K562 (cell line): ENCODE measurements at regions not wholly inside any gene's neighbourhood (a gene's known extent, or its start where the extent isn't known, plus 50 kb on each side); places are given as distances from the start of the nearest gene placed in this dataset.

ENCODE experiments used
- FOSL1 ChIP-seq: fragments of 200-800 bp; sonication (Bioruptor generic); conservative IDR thresholded peaks from 2 replicates; pipeline ENCODE4 v1.6.1; 2016; ENCODE audit warnings: missing genetic modification characterization, missing compliant biosample characterization
- HCFC1 ChIP-seq: IDR thresholded peaks from 2 replicates; pipeline ENCODE4 v1.6.1; 2012; ENCODE audit warnings: low read depth, low read length, improper control_type of control experiment
- MAZ ChIP-seq, 2 experiments: fragments of 450-650 bp in 1 of 2; sonication (generic) in 1 of 2; formaldehyde crosslinking; IDR thresholded peaks in 1 of 2; conservative IDR thresholded peaks in 1 of 2; 2 replicates each; pipeline versions ENCODE4 v1.4.0 to v1.5.0; 2020; ENCODE audit warnings: mild to moderate bottlenecking in 1 of 2, missing genetic modification reagents in 1 of 2
- MYBL2 ChIP-seq, 2 experiments: fragments of 450-650 bp in 1 of 2; sonication (generic) in 1 of 2; formaldehyde crosslinking in 1 of 2; IDR thresholded peaks; 2 replicates each; pipeline versions ENCODE4 v1.6.1 to v1.8.1; 2017 to 2022; ENCODE audit warnings: borderline replicate concordance in 1 of 2, inconsistent platforms in 1 of 2, low read depth in 1 of 2, mild to moderate bottlenecking in 1 of 2, missing genetic modification reagents in 1 of 2, moderate library complexity in 1 of 2
- NONO ChIP-seq, 2 experiments: fragments of 200-400 bp in 1 of 2; fragments of 450-650 bp in 1 of 2; formaldehyde crosslinking in 1 of 2; IDR thresholded peaks; 2 replicates each; pipeline ENCODE4 v1.6.1; 2017; ENCODE audit warnings: low read depth in 2 of 2, mild to moderate bottlenecking in 2 of 2, moderate library complexity in 2 of 2, low read length in 1 of 2
- SLC30A9 ChIP-seq: fragments of 250-450 bp; sonication (Bioruptor Pico); IDR thresholded peaks from 2 replicates; pipeline ENCODE4 v1.8.0; 2022; ENCODE audit warnings: mild to moderate bottlenecking, moderate library complexity
- TEAD4 ChIP-seq, 2 experiments: sonication (generic) in 1 of 2; formaldehyde crosslinking in 1 of 2; IDR thresholded peaks; 2 replicates each; pipeline versions ENCODE4 v1.6.1 to v1.8.0; 2012 to 2022; ENCODE audit warnings: borderline replicate concordance in 1 of 2, inconsistent platforms in 1 of 2, low read length in 1 of 2, mild to moderate bottlenecking in 1 of 2, missing genetic modification reagents in 1 of 2
- ZBTB43 ChIP-seq: sonication (generic); formaldehyde crosslinking; IDR thresholded peaks from 2 replicates; pipeline ENCODE4 v1.8.0; 2023; ENCODE audit warnings: mild to moderate bottlenecking, missing genetic modification reagents
- ZNF217 ChIP-seq: sonication (generic); formaldehyde crosslinking; IDR thresholded peaks from 2 replicates; pipeline ENCODE4 v1.8.0; 2022; ENCODE audit warnings: mild to moderate bottlenecking, missing genetic modification reagents
- TF ChIP-seq, protein P1 (sequence below): fragments of 450-650 bp; IDR thresholded peaks from 2 replicates; pipeline ENCODE4 v1.6.1; 2016; ENCODE audit warnings: low read depth
- TF ChIP-seq, protein P2 (sequence below): fragments of 450-650 bp; IDR thresholded peaks from 2 replicates; pipeline ENCODE4 v1.7.1; 2018; ENCODE audit warnings: mild to moderate bottlenecking, low read depth; ENCODE audit not compliant: partially characterized antibody
- TF ChIP-seq, protein P3 (sequence below), 2 experiments: IDR thresholded peaks; 2 replicates each; pipeline ENCODE4 v1.6.1; 2012; ENCODE audit warnings: improper control_type of control experiment in 2 of 2, low read depth in 2 of 2, low read length in 2 of 2, borderline replicate concordance in 1 of 2
- TF ChIP-seq, protein P4 (sequence below), 3 experiments: IDR thresholded peaks in 2 of 3; conservative IDR thresholded peaks in 1 of 3; 2 replicates each; pipeline ENCODE4 v1.5.1; 2011 to 2012; ENCODE audit warnings: low read length in 3 of 3, mild to moderate bottlenecking in 3 of 3, control low read depth in 2 of 3, improper control_type of control experiment in 1 of 3, inconsistent platforms in 1 of 3, low read depth in 1 of 3, mixed read lengths in 1 of 3, moderate library complexity in 1 of 3; ENCODE audit not compliant: insufficient read depth in 2 of 3

- TF ChIP-seq MYBL2 (IDR thresholded peaks at IDR 0.05; ENCODE audit: low read depth) (no peak), MYBL2 (CRISPR knock-in tag; IDR thresholded peaks at IDR 0.05; ENCODE audit: borderline replicate concordance) (no peak), FOSL1 (tag) (no peak), MAZ (CRISPR knock-in tag; conservative IDR thresholded peaks at IDR 0.05 in 1 of 2, IDR thresholded peaks at IDR 0.05 in 1 of 2) (no peak), ZNF217 (CRISPR knock-in tag) (no peak), TEAD4 (IDR thresholded peaks at IDR 0.05; ENCODE audit: low read length) (no peak), TEAD4 (CRISPR knock-in tag; IDR thresholded peaks at IDR 0.05; ENCODE audit: borderline replicate concordance) (no peak), NONO (IDR thresholded peaks at IDR 0.05; ENCODE audit: low read depth in 2 of 2, low read length in 1 of 2) (no peak), HCFC1 (no peak), ZBTB43 (no peak), SLC30A9 (no peak)
- TF ChIP-seq, protein P1, sequence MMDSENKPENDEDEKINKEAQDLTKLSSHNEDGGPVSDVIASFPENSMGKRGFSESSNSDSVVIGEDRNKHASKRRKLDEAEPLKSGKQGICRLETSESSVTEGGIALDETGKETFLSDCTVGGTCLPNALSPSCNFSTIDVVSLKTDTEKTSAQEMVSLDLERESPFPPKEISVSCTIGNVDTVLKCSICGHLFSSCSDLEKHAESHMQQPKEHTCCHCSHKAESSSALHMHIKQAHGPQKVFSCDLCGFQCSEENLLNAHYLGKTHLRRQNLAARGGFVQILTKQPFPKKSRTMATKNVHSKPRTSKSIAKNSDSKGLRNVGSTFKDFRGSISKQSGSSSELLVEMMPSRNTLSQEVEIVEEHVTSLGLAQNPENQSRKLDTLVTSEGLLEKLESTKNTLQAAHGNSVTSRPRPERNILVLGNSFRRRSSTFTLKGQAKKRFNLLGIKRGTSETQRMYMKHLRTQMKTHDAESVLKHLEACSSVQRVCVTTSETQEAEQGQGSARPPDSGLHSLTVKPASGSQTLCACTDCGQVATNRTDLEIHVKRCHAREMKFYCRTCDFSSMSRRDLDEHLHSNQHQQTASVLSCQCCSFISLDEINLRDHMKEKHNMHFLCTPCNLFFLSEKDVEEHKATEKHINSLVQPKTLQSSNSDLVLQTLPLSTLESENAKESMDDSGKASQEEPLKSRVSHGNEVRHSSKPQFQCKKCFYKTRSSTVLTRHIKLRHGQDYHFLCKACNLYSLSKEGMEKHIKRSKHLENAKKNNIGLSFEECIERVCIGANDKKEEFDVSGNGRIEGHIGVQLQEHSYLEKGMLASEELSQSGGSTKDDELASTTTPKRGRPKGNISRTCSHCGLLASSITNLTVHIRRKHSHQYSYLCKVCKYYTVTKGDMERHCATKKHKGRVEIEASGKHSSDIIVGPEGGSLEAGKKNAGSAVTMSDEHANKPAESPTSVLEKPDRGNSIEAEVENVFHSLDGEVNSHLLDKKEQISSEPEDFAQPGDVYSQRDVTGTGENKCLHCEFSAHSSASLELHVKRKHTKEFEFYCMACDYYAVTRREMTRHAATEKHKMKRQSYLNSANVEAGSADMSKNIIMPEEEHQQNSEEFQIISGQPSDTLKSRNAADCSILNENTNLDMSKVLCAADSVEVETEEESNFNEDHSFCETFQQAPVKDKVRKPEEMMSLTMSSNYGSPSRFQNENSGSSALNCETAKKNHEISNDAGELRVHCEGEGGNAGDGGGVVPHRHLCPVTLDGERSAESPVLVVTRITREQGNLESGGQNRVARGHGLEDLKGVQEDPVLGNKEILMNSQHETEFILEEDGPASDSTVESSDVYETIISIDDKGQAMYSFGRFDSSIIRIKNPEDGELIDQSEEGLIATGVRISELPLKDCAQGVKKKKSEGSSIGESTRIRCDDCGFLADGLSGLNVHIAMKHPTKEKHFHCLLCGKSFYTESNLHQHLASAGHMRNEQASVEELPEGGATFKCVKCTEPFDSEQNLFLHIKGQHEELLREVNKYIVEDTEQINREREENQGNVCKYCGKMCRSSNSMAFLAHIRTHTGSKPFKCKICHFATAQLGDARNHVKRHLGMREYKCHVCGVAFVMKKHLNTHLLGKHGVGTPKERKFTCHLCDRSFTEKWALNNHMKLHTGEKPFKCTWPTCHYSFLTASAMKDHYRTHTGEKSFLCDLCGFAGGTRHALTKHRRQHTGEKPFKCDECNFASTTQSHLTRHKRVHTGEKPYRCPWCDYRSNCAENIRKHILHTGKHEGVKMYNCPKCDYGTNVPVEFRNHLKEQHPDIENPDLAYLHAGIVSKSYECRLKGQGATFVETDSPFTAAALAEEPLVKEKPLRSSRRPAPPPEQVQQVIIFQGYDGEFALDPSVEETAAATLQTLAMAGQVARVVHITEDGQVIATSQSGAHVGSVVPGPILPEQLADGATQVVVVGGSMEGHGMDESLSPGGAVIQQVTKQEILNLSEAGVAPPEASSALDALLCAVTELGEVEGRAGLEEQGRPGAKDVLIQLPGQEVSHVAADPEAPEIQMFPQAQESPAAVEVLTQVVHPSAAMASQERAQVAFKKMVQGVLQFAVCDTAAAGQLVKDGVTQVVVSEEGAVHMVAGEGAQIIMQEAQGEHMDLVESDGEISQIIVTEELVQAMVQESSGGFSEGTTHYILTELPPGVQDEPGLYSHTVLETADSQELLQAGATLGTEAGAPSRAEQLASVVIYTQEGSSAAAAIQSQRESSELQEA, result no peak
- TF ChIP-seq, protein P2, sequence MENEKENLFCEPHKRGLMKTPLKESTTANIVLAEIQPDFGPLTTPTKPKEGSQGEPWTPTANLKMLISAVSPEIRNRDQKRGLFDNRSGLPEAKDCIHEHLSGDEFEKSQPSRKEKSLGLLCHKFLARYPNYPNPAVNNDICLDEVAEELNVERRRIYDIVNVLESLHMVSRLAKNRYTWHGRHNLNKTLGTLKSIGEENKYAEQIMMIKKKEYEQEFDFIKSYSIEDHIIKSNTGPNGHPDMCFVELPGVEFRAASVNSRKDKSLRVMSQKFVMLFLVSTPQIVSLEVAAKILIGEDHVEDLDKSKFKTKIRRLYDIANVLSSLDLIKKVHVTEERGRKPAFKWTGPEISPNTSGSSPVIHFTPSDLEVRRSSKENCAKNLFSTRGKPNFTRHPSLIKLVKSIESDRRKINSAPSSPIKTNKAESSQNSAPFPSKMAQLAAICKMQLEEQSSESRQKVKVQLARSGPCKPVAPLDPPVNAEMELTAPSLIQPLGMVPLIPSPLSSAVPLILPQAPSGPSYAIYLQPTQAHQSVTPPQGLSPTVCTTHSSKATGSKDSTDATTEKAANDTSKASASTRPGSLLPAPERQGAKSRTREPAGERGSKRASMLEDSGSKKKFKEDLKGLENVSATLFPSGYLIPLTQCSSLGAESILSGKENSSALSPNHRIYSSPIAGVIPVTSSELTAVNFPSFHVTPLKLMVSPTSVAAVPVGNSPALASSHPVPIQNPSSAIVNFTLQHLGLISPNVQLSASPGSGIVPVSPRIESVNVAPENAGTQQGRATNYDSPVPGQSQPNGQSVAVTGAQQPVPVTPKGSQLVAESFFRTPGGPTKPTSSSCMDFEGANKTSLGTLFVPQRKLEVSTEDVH, result no peak
- TF ChIP-seq, protein P3, sequence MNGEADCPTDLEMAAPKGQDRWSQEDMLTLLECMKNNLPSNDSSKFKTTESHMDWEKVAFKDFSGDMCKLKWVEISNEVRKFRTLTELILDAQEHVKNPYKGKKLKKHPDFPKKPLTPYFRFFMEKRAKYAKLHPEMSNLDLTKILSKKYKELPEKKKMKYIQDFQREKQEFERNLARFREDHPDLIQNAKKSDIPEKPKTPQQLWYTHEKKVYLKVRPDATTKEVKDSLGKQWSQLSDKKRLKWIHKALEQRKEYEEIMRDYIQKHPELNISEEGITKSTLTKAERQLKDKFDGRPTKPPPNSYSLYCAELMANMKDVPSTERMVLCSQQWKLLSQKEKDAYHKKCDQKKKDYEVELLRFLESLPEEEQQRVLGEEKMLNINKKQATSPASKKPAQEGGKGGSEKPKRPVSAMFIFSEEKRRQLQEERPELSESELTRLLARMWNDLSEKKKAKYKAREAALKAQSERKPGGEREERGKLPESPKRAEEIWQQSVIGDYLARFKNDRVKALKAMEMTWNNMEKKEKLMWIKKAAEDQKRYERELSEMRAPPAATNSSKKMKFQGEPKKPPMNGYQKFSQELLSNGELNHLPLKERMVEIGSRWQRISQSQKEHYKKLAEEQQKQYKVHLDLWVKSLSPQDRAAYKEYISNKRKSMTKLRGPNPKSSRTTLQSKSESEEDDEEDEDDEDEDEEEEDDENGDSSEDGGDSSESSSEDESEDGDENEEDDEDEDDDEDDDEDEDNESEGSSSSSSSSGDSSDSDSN (IDR thresholded peaks at IDR 0.05; ENCODE audit: borderline replicate concordance in 1 of 2, low read depth in 2 of 2, low read length in 2 of 2), result no peak
- TF ChIP-seq, protein P4, sequence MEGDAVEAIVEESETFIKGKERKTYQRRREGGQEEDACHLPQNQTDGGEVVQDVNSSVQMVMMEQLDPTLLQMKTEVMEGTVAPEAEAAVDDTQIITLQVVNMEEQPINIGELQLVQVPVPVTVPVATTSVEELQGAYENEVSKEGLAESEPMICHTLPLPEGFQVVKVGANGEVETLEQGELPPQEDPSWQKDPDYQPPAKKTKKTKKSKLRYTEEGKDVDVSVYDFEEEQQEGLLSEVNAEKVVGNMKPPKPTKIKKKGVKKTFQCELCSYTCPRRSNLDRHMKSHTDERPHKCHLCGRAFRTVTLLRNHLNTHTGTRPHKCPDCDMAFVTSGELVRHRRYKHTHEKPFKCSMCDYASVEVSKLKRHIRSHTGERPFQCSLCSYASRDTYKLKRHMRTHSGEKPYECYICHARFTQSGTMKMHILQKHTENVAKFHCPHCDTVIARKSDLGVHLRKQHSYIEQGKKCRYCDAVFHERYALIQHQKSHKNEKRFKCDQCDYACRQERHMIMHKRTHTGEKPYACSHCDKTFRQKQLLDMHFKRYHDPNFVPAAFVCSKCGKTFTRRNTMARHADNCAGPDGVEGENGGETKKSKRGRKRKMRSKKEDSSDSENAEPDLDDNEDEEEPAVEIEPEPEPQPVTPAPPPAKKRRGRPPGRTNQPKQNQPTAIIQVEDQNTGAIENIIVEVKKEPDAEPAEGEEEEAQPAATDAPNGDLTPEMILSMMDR (IDR thresholded peaks at IDR 0.05 in 2 of 3, conservative IDR thresholded peaks at IDR 0.05 in 1 of 3; ENCODE audit: insufficient read depth in 2 of 3, low read depth in 1 of 3, low read length in 3 of 3), result no peak
Measured at GRCh38 chr1:102472520-102472919, 475.8 kb upstream of the OLFM3 start.
